Activated B cell treated with CpG ODN at 0.5 μM for 24 hours (primary cell): ENCODE measurements at regions not wholly inside any gene's neighbourhood (a gene's known extent, or its start where the extent isn't known, plus 50 kb on each side); places are given as distances from the start of the nearest gene placed in this dataset.

Experiments
- ATAC-seq: fragments of 200-7000 bp; cut with Tn5 transposase; one replicate; pipeline ENCODE4 v1.10.0; 2021; ENCODE audit warnings: low read depth, mild to moderate bottlenecking, moderate library complexity
- CTCF ChIA-PET: fragments of 350-600 bp; sonication (Branson Sonifier 250); formaldehyde crosslinking; loops from one replicate; lab custom pipeline; 2021; ENCODE audit warnings: antibody characterized with exemption; lab: Charles Lee
- POLR2A ChIA-PET: fragments of 350-600 bp; sonication (Branson Sonifier 250); formaldehyde crosslinking; loops from one replicate; lab custom pipeline; 2021; ENCODE audit warnings: antibody characterized with exemption; lab: Charles Lee
- DNase-seq: peaks from one replicate; pipeline ENCODE4 v3.0.0; 2022
- H3K27ac Mint-ChIP-seq: one replicate; pipeline ENCODE4 v1.8.0; 2020; ENCODE audit warnings: mixed read lengths
- H3K27me3 Mint-ChIP-seq: one replicate; pipeline ENCODE4 v1.8.0; 2021; ENCODE audit warnings: mixed read lengths
- H3K36me3 Mint-ChIP-seq: one replicate; pipeline ENCODE4 v1.8.0; 2021; ENCODE audit warnings: low read depth, mixed read lengths
- H3K4me1 Mint-ChIP-seq: one replicate; pipeline ENCODE4 v1.8.0; 2021; ENCODE audit warnings: mixed read lengths
- H3K4me3 Mint-ChIP-seq: one replicate; pipeline ENCODE4 v1.8.0; 2020; ENCODE audit warnings: mild to moderate bottlenecking, mixed read lengths
- H3K9me3 Mint-ChIP-seq: one replicate; pipeline ENCODE4 v1.8.0; 2020; ENCODE audit warnings: mixed read lengths
- CTCF ChIP-seq: fragments of 200-600 bp; IDR thresholded peaks from one replicate; pipeline ENCODE4 v1.8.0; 2022; ENCODE audit warnings: antibody characterized with exemption, mild to moderate bottlenecking
- intact Hi-C: fragments of 100-400 bp; cut with micrococcal nuclease; formaldehyde crosslinking; loops from one replicate; pipeline ENCODE4 v1.15.1; 2024

- Mint-ChIP-seq H3K27ac (no peak overlapping the region), H3K4me3 (no peak overlapping the region), H3K4me1 (no peaks in the 10 kb centered on the region), H3K9me3 (peaks cover 13% of the 10 kb centered on the region), H3K27me3 (peaks cover under 1% of the 10 kb centered on the region), H3K36me3 (no peaks in the 10 kb centered on the region)
- ATAC-seq (no peak), DNase-seq (no peak)
- no peak for TF ChIP-seq CTCF
- intact Hi-C loops = no loop called here
- ChIA-PET POLR2A (no interaction called here), CTCF (no interaction called here)
These were observed 196.8 kb downstream of the KIF26A start for GRCh38 chr14:104335176-104335575.

GRCh38 chr14:104335611-104336010 is 197.2 kb downstream of the KIF26A start:
- no peaks in the 10 kb centered on the region for H3K36me3 Mint-ChIP-seq
- no peak for ATAC-seq
- intact Hi-C loops = no loop called here
- ChIA-PET CTCF (no interaction called here), POLR2A (no interaction called here)
- no peak overlapping the region for H3K4me3 Mint-ChIP-seq
- TF ChIP-seq CTCF = no peak
- no peaks in the 10 kb centered on the region for H3K4me1 Mint-ChIP-seq
- H3K27me3 Mint-ChIP-seq = peaks cover 1% of the 10 kb centered on the region
- no peak for DNase-seq
- peaks cover 10% of the 10 kb centered on the region for H3K9me3 Mint-ChIP-seq
- no peak overlapping the region for H3K27ac Mint-ChIP-seq

GRCh38 chr14:104337351-104337750 is 199.0 kb downstream of the KIF26A start:
- POLR2A ChIA-PET = no interaction called here
- H3K9me3 Mint-ChIP-seq = peaks cover 9% of the 10 kb centered on the region
- CTCF ChIA-PET = no interaction called here
- no peaks in the 10 kb centered on the region for H3K4me1 Mint-ChIP-seq
- no peaks in the 10 kb centered on the region for H3K36me3 Mint-ChIP-seq
- ATAC-seq = no peak
- H3K27ac Mint-ChIP-seq = no peak overlapping the region
- TF ChIP-seq CTCF = no peak
- DNase-seq = no peak
- intact Hi-C loops = no loop called here
- no peak overlapping the region for H3K4me3 Mint-ChIP-seq
- H3K27me3 Mint-ChIP-seq = peaks cover 6% of the 10 kb centered on the region

GRCh38 chr14:104339361-104339760 is 201.0 kb downstream of the KIF26A start:
- intact Hi-C loops = no loop called here
- DNase-seq (no peak), ATAC-seq (no peak)
- ChIA-PET POLR2A (no interaction called here), CTCF (no interaction called here)
- Mint-ChIP-seq H3K36me3 (no peaks in the 10 kb centered on the region), H3K4me1 (no peaks in the 10 kb centered on the region), H3K27ac (no peak overlapping the region), H3K27me3 (peaks cover 6% of the 10 kb centered on the region), H3K9me3 (peaks cover 9% of the 10 kb centered on the region), H3K4me3 (no peak overlapping the region)
- TF ChIP-seq CTCF = no peak

- H3K27me3 Mint-ChIP-seq = peaks cover 8% of the 10 kb centered on the region
- no peak for ATAC-seq
- no peak for DNase-seq
- no peak overlapping the region for H3K4me3 Mint-ChIP-seq
- POLR2A ChIA-PET = no interaction called here
- H3K4me1 Mint-ChIP-seq = no peaks in the 10 kb centered on the region
- H3K36me3 Mint-ChIP-seq = no peaks in the 10 kb centered on the region
- peaks cover 9% of the 10 kb centered on the region for H3K9me3 Mint-ChIP-seq
- no peak for TF ChIP-seq CTCF
- H3K27ac Mint-ChIP-seq = no peak overlapping the region
- intact Hi-C loops = no loop called here
- CTCF ChIA-PET = no interaction called here
These were observed 201.4 kb downstream of the KIF26A start for GRCh38 chr14:104339829-104340228.
